HFFc6 (cell line): ENCODE measurements at regions not wholly inside any gene's neighbourhood (a gene's known extent, or its start where the extent isn't known, plus 50 kb on each side); places are given as distances from the start of the nearest gene placed in this dataset.

Experiments
- DNase-seq: peaks from one replicate; pipeline ENCODE4 v3.0.0-alpha.2; 2018
- H3K27ac Mint-ChIP-seq: 2 replicates; pipeline ENCODE4 v1.8.0; 2020; ENCODE audit warnings: mild to moderate bottlenecking, mixed read lengths
- H3K27me3 Mint-ChIP-seq: 2 replicates; pipeline ENCODE4 v1.8.0; 2021; ENCODE audit warnings: mild to moderate bottlenecking, moderate library complexity, mixed read lengths; ENCODE audit not compliant: insufficient read depth
- H3K36me3 Mint-ChIP-seq: 2 replicates; pipeline ENCODE4 v1.8.0; 2021; ENCODE audit warnings: low read depth, mixed read lengths
- H3K4me1 Mint-ChIP-seq: 2 replicates; pipeline ENCODE4 v1.8.0; 2020; ENCODE audit warnings: low read depth, mixed read lengths
- H3K4me3 Mint-ChIP-seq: 2 replicates; pipeline ENCODE4 v1.8.0; 2020; ENCODE audit warnings: mild to moderate bottlenecking, moderate library complexity, mixed read lengths
- H3K9me3 Mint-ChIP-seq: 2 replicates; pipeline ENCODE4 v1.8.0; 2020; ENCODE audit warnings: mild to moderate bottlenecking, mixed read lengths
- TF ChIP-seq, protein P1 (sequence below): fragments of 200-600 bp; sonication (generic); IDR thresholded peaks from 2 replicates; pipeline ENCODE4 v1.5.0; 2021; ENCODE audit warnings: antibody characterized with exemption, mild to moderate bottlenecking

DNA sequence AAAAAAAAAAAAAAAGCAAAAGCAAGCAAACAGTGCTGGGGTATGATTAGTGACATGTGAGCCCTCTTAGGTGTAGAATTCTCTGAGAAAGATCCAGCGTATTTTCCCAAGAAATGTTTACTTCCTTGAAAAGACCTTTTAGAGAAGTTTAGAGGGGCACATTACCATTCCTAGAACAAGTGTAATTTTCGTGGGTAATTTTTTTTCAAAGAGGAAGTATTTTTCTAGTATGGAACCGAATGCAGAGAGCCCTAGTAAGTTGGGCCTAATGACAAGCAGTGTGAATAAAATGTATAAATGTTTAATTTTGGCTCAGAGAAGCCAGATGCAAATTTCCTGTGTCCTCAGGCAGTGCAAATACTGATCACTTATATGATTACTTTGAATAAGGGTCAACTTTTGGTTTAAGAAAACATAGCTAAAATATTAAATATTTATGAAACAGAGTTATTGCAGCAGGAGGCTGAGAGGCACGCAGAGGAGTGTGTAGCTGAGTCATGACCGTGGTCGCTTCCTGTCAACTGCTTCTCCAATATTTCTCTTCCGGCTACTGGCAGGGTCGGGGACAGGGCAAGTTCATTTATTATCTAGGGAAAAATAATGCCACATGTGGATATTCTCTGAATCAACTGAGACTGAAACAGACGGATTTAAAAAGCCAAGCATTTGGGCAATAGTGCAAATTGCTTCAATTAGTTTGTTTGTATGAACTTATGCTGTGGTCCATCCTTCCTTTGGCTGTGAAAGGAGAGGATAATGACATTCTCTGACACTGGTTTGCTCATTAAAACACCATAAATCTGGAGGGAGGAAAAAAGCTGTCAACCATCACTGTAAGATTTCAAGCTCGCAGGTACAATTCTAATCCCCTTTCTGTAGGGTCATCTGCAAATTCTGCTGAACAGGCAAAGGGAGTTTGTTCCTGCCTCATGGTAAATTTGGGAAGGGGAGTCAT is 495.2 kb downstream of the GLRX3 start:
- no peak for DNase-seq
- H3K4me1 Mint-ChIP-seq = no peaks in the 10 kb centered on the region
- no peaks in the 10 kb centered on the region; the same call in 1 of the 2 replicates for H3K27me3 Mint-ChIP-seq
- TF ChIP-seq, protein P1, sequence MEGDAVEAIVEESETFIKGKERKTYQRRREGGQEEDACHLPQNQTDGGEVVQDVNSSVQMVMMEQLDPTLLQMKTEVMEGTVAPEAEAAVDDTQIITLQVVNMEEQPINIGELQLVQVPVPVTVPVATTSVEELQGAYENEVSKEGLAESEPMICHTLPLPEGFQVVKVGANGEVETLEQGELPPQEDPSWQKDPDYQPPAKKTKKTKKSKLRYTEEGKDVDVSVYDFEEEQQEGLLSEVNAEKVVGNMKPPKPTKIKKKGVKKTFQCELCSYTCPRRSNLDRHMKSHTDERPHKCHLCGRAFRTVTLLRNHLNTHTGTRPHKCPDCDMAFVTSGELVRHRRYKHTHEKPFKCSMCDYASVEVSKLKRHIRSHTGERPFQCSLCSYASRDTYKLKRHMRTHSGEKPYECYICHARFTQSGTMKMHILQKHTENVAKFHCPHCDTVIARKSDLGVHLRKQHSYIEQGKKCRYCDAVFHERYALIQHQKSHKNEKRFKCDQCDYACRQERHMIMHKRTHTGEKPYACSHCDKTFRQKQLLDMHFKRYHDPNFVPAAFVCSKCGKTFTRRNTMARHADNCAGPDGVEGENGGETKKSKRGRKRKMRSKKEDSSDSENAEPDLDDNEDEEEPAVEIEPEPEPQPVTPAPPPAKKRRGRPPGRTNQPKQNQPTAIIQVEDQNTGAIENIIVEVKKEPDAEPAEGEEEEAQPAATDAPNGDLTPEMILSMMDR = no peak
- H3K9me3 Mint-ChIP-seq = peaks cover 49% of the 10 kb centered on the region
- H3K36me3 Mint-ChIP-seq = peaks cover 10% of the 10 kb centered on the region; the same call in 1 of the 2 replicates
- no peak overlapping the region for H3K27ac Mint-ChIP-seq
- H3K4me3 Mint-ChIP-seq = no peak overlapping the region

GRCh38 chr10:130634816-130635215 is 498.6 kb downstream of the GLRX3 start:
- Mint-ChIP-seq H3K4me3 (no peak overlapping the region), H3K4me1 (no peaks in the 10 kb centered on the region), H3K9me3 (peaks cover 49% of the 10 kb centered on the region), H3K27me3 (no peaks in the 10 kb centered on the region), H3K27ac (no peak overlapping the region), H3K36me3 (peaks cover 8% of the 10 kb centered on the region; the same call in 1 of the 2 replicates)
- TF ChIP-seq, protein P1 = no peak
- DNase-seq = no peak

DNA sequence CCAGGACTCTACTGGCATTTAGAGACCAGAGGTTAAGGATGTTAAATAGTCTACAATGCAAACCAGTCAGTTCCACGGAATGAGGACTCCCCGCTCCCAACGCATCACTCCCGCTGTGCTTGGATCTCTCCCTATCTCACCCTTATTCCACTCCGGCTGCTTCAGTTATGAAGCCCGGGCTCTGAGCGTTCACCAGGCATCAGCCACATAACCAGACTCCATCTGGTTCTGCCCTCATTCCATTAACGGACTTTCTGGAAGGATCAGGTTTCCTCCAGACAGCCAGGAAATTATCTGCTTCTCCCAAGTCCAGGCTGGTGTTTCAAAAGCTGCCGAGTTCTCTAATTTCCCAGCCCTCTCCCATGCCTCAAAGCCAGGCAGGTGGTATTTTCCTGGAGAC is 499.3 kb downstream of the GLRX3 start:
- H3K4me1 Mint-ChIP-seq = no peaks in the 10 kb centered on the region
- DNase-seq = no peak
- TF ChIP-seq, protein P1 = no peak
- H3K9me3 Mint-ChIP-seq = peaks cover 46% of the 10 kb centered on the region
- no peaks in the 10 kb centered on the region for H3K27me3 Mint-ChIP-seq
- peaks cover 6% of the 10 kb centered on the region; the same call in 1 of the 2 replicates for H3K36me3 Mint-ChIP-seq
- no peak overlapping the region for H3K27ac Mint-ChIP-seq
- H3K4me3 Mint-ChIP-seq = no peak overlapping the region

- Mint-ChIP-seq H3K27me3 (no peaks in the 10 kb centered on the region; the same call in 1 of the 2 replicates), H3K27ac (no peak overlapping the region), H3K9me3 (peaks cover 46% of the 10 kb centered on the region), H3K4me1 (no peaks in the 10 kb centered on the region), H3K36me3 (peaks cover 6% of the 10 kb centered on the region; the same call in 1 of the 2 replicates), H3K4me3 (no peak overlapping the region)
- TF ChIP-seq, protein P1 = no peak
- DNase-seq = no peak
These were observed 500.2 kb downstream of the GLRX3 start for GRCh38 chr10:130636313-130636930.

DNA sequence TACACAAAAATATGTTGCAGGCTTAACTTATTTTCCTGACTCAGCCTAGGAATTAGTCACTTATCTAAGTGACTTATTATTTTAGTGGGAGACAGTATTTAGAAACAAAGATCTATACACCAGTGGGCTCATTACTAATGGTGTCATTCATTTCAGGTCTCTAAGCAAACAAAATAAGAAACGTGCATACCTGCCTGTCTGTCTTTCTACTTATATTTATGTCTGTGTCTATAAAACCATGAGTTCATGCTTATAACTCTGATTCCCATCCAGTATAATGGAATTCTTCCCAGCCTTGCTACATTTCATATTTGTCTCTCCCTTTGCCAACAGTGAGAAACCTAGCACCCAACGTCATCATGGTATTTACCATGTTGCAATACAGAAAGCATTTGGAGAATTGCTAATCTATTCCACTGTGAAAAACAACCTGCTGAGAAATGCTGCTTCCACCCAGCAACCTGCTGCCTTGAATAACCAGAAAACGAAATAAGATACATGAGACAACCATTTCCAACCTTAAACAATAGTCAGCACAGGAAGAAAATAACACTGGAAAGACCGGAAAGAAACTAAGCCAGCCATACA is 501.0 kb downstream of the GLRX3 start:
- Mint-ChIP-seq H3K27ac (no peak overlapping the region), H3K9me3 (peaks cover 45% of the 10 kb centered on the region), H3K27me3 (no peaks in the 10 kb centered on the region; the same call in 1 of the 2 replicates), H3K4me3 (no peak overlapping the region), H3K36me3 (peaks cover 6% of the 10 kb centered on the region; the same call in 1 of the 2 replicates), H3K4me1 (no peaks in the 10 kb centered on the region)
- no peak for DNase-seq
- TF ChIP-seq, protein P1 = no peak
